Femur (tissue), 1 donor: ENCODE measurements at regions not wholly inside any gene's neighbourhood (a gene's known extent, or its start where the extent isn't known, plus 50 kb on each side); places are given as distances from the start of the nearest gene placed in this dataset.

Experiments
- DNase-seq: peaks from one replicate; pipeline ENCODE4 v3.0.0-alpha.2; 2017

DNA sequence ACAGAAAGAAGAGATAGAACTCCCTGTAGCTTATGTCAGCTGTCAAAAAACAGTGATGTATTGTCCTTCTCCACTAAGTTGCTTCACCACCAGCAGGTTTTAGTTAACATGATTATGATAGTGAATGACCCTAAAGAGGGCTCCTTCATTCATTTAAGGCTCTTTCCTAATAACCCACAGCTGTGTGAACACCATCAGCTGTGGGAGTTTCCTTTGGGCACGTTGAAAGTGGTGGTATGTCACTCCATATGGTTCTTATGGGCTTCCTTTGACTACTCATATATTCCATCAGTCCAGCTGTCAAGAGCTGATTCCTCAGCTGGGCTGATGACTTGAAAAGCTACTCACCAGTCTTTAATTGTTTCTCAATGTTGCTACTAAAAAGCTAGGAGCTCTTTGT is 210.3 kb downstream of the UBE2E3 start:
- DNase-seq: no peak

DNA sequence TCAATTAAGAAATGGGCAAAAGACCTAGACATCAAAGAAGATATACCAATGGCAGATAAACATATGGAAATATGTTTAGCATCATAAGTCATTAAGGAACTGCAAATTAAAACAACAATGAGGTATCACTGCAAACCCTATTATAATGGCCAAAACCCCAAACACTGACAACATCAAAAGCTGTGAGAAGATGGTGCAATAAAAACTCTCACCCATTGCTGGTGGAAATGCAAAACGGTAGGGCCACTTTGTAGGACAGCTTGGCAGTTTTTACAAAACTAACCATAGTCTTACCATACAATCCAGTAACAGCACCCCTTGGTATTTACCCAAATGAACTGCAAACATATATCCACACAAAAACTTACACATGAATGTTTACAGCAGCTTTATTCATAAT is 213.1 kb downstream of the UBE2E3 start:
- no peak for DNase-seq

DNA sequence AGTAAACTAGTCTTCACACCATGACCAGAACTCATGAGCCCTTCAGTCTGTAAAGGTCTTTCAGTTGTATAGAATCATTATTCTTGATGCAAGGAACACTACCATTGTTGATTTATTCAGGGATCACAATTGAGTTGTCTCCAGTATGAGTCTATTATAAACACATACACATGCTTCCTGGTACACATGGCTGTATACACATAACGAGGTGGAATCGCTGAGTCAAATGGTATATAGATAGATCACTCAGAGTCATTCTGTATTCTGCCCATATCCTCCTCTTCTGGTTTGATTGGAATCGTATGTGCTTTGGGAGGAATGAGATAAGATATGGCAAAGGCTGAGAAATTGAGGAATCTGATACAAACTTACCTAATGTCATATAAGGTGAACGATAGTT is 216.0 kb downstream of the UBE2E3 start:
- DNase-seq: no peak

DNA sequence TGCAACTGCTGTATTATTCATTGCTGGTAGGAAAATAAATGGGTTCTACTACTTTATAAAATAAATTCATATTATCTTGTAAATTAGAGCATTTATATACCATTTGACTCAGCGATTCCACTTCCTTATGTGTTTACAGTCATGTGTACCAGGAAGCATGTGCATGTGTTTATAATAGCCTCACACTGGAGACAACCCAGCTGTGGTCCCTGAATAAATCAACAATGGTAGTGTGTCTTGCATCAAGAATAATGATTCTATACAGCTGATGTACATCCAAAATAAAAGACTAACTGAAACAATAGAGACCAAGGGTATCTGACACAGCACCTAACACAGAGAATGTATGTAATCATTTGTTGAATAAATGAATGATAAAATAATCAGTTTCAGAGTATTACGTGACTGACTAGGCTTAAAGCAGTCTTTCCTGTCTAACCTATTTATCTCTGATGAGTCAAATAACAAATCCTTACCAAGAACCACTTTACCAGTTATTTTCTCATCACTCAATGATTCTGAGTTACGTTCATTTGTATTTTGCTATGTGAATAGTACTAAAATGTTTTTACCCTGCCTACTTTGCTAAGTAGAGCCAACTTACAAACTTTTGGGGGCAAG is 216.8 kb downstream of the UBE2E3 start:
- no peak for DNase-seq

DNA sequence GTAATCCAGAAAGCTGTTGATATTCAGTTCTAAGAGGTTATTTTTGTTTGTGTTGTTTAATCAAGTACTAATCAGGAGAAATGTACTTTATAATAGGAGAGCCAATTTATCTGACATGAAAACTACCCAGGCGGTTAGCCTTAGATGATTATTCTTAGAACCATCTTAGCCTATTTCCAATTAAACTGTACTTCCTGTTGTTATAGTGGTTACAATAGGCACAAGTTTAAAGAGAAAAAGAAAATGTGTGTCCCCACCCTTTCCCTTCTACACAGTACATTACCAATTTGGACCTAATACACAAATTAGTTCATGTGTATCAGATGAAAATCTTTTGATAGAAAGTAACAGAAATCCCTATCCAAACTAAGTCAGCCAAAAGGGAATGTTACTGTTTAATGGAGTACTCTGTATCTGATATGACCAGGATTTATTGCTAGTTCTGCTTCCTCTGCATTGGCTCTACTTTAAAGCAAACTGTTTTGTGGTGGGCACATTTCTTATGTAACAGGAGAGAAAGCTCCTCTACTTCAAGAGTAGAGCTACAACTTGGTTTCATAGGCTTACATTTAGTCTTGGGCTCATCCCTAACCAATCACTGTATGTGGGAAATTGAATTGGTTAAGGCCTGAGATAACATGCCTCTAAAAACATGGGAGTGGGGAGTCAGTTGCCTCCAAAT is 217.9 kb downstream of the UBE2E3 start:
- DNase-seq: no peak

DNA sequence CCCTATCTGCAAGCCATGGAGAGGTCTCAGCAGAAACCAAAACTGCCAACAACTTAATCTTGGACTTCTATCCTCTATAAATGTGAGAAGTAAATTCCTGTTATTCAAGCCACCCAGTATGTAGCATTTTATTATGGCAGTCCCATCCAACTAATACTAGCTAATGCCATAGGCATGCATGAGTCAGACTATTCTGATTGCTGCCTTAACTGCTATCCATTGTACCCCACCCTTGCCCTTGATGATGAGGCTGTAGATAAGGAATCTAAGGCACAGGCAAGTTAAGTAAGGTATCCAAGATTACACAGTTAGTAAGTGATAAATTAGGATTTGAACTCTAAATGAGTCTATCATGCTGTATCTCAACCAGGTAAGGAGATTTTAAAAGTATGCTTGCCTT is 223.0 kb downstream of the UBE2E3 start:
- no peak for DNase-seq

DNA sequence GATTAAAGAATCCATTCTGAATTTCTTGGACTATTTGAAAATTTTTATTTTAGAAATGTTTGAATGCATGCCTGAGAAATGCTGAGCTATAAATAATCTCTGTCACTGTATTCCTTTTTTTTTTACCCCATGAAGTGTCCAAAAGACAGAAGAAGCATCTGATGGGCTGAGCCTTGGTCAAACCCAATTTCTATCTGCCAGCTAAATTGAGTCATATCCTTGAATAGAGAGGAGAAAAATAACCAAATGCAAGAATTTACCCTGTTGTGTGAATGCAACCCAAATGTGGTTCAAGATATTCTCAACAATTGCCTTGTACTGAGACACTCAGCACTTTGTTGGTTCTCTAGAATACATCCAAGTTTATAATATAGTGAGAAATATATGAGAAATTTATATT is 223.5 kb downstream of the UBE2E3 start:
- no peak for DNase-seq

DNA sequence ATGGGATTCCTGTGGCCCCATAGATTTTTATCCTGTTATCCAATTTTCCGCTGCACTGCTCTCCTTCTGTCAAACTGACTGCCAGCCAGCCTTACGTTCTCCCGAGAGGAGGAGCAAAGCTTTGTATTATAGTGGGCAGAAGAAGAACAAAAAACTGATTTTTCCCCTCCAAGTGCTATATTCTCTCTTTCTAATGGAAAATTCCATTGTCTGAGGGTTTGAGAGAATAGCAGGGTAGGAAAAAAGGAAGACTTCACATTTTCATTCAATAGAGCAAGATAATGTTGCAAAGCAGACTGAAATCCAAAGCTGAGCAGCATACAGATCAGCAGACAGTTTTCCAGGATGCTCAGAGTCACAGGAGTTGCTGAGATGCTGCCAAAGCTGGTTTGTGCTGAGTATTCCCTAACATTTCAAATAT is 238.0 kb downstream of the UBE2E3 start:
- no peak for DNase-seq

DNA sequence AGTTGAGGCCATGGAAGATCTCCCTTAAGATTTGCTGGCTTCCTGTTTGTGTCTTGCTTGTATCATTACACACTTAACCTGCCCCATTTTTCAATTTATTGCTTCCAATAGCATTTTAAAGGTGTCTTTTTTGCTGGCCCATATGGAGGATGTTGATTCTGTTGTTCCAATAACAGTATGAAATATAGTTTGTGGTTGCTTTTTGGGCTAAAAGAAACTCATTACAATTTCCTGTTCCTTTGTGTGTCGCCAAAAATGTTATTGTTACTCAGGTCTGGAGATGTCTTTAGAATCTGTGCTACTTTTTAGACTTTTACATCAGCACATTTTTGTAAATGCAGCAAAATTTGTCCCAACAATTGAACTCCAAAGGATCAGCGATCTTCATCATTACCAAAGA is 234.0 kb upstream of the ITGA4 start:
- DNase-seq: no peak

DNA sequence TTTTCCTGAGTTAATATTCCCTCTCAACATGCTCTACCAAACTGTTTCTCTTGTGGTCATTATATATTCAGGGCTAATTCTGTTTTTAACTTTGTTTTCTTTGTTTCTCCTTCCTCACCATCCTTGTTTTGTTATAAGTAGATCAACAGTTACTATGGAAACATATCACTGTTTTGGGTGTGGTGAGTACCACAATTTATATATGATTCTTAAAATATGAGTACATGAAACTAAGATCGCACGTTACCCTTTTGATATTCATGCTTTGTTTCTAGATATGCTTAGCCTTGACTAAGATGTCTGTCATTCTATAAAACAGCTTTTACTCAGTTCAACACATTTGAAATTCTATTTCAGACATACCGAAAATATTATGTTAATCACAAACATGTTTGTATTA is 232.3 kb upstream of the ITGA4 start:
- DNase-seq: no peak

DNA sequence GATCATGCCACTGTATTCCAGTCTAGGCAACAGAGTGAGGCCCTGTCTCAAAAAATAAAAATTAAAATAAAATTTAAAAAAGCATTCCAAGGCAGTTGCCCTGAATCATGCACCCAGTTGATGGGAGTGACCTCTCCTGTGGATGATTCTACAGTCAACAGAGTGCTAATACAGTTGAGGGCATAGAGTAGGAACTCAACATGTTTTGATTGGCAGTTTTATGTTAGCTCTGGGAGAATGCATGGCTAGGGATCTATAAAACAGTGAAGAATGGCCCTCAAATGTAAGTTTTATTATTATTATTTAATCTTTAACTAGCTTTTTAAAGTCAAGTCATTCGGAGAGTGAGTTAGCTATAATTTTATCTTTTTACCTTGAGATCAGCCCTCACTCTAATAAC is 228.5 kb upstream of the ITGA4 start:
- no peak for DNase-seq

DNA sequence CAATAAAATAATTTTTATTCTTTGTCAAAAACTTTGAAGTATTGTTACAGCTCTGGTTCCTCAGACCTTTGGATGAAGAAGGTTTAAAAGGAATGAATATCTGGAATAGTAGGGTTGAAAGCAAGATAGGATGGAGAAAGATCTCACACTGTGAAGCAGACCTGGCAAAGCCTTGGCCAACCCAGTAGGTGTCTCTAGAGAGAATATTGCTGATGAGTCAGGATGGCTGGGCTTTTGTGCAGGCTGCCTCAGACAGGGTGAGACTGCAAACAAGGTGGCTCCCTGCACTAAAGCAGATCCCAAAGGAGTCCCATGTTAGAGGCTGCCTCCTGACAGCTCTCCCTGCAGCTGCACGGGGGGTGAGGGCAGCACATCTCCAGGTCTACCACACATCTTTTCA is 226.0 kb upstream of the ITGA4 start:
- DNase-seq: no peak

DNA sequence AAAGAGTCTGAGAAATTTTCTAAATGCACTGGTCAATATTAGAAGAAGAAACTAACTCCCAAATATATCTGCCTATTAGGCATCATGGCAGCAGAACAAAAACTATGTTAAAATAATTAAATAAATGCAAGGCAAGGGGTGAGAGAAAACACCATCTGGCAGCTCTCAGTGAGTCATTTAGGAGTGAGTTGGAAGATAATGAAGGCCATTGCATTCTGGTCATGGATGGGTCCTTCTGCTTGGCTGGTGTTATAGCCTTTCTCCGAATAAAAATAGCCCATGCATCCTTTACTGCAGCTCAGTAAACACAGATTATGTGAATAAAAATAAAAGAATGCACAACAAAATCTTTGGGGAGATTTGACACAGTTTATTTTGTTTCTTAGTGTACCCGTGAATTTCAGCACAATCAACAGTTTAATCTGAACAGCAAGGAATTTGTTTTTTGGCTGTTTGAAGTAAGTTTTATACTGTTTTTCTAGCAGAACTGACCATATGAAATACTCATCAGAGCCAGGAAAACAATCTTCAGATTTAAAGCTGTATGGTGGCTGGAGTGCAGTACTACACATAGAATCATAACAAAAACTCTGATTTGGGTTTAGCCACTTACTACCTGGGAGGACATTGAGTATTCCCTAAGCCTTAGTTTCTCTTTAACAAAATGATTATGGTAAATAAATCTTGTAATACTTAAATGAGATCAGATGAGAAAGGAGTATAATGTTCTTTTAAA is 225.1 kb upstream of the ITGA4 start:
- DNase-seq: no peak

DNA sequence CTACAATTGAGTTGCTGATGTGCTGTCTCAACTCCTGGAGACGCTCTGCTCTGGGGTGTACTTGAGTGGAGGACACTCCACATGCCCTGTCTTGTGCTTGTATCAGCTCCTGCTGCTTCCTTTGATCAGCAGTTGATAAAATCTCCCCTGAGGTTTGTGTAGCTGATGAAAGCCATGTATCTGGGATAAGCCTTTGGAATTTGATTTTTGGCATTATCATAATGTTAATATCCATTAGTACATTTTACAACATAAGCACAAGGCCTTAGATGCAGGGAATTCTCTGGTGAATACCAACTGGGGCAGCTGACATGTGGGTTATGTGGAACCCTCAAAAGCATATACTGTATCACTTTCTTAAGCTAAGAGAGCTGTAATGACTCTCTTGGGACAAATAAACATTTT is 222.7 kb upstream of the ITGA4 start:
- DNase-seq: no peak

DNA sequence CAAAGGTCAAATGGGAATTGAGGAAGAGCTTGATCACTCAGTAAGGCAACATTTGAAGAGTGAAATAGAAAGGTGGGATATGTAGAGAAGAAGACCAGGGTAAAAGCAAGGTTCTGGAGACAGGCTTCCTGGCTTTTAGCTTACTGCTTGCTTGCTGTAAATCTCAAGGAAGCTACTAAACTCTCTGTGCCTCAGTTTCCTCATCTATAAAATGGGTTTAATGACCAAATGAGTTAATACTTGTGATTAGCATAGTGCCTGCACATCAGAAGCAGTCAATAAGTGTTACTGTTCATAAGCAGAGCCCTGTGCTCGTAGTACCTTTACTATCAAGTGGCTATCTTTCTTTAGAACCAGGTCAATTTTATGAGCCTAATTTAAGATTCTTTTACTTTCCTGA is 222.2 kb upstream of the ITGA4 start:
- DNase-seq: no peak

DNA sequence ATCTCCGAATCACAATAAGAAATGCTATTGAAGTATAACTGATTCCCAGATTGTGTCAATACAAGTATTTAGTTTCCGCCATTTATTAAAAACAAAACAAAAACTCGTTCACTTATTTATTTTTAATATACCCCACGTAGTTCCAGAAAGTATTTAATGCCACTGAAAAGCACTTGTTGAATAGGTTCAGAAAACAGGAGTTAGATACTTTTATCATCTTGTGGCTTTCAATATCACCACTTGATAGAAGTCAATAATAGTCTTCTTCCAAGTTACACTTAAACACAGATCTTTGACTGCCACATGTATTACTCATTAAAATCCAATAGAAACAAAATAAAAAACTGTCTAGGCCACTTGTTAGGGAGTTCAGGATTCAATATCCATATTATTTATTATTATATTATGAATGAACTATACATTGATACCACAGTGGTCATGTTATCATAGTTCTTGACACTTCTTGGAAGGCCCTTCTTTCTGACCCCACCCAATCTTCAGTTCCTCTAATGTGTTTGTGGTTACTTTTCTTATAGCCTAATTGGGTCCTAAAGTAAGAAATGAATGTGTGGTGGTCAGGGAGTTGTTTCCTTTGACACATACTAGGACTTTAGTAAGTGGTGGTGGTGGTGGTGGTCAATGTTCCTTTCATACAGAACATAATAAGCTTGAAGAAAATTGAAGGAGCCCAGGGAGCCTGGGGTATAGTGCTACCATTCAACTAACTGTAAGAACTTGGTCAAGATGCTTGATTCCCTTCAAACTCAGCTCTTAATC is 221.3 kb upstream of the ITGA4 start:
- no peak for DNase-seq

DNA sequence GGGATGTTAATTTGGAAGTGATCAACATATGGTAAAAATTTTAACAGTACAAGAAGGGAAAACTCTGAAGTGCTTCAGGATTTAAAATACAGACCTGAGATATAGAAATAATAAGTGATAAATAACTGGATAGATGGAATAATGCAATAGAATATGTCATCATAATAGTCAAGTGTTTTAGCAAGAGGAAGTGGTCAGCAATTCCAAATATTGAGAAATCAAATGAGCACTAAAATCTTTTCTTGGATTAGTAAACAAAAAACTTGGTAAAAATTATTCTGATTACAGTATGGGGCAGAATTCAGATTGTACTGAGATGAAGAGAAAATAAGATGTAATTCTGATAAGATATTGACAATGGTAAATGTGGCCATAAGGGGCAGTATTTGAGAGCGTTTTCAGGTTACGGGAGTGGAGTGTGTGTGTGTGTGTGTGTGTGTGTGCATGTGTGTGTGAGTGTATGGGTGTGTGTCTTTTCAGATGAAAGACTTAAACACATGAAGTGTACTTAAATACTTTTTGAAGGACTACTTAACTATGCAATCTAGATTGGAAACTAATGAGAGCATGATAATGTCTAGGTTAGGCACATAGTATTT is 217.9 kb upstream of the ITGA4 start:
- no peak for DNase-seq

DNA sequence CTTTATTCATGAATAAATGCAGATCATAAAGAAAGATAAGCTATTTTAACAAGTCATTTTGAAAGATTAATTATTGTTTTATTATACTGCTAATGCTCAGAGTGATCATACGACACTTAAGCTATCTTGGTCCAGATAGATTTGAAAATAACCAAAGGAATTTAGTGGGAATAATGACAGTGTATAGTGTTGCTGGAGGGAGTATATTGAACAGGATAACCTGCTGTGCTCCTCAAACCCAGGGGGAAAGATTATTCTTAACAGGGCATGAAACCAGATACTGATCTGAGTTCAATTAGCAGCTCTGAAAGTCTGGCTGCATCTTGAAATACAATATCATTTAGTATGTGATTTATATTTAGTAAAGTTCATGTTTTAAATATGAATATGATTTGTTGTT is 216.3 kb upstream of the ITGA4 start:
- no peak for DNase-seq

DNA sequence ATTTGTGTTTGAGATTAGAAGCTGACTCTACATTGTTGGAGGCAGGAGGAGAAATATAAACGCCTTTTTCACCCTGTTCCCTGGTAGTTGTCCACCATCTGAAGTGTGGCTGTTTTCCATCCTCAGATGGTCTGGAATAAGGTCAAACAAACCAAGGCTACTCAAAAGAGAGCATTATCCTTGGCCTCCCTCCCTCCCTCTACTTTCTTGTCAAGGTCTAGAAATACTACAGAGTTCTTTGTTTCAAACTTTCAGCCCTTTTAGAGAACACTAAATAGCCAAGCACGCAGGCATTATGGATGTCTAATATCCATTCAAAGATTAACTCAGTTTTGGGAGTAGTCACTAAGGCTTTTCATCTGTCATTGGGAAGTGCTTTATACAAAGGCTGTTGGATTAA is 215.8 kb upstream of the ITGA4 start:
- DNase-seq: no peak

DNA sequence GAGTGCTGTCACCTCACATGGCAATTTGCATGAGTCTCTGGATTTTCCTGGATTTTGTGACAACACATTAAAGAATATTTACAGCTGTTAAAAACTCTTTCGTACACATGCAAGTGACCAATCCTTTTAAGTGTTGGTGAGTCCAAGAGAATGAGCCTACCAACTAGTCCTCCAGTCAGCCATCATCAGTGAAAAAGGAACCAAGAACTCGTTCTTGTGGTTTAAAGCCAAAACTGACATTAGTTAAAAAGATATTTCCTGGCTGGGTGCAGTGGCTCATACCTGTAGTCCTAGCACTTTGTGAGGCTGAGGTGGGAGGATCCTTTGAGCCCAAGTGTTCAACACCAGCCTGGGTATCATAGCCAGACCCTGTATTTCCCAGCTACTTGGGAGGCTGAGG is 215.4 kb upstream of the ITGA4 start:
- DNase-seq: no peak

DNA sequence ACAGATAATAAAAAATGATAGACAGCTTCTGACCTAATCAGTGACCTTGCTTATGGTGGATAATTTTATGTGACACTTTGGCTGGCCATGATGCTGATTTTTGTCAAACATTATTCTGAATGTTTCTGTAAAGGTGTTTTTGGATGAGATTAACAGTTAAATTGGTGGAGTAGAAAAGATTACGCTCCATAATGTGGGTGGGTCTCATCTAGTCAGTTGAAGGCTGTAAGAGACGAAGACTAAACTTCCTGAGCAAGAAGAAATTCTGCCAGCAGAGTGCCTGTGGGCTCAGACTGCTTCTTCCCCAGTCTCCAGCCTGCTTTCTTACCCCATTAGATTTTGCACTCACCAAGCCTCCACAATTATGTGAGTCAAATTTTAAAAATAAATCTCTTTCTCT is 214.9 kb upstream of the ITGA4 start:
- no peak for DNase-seq

DNA sequence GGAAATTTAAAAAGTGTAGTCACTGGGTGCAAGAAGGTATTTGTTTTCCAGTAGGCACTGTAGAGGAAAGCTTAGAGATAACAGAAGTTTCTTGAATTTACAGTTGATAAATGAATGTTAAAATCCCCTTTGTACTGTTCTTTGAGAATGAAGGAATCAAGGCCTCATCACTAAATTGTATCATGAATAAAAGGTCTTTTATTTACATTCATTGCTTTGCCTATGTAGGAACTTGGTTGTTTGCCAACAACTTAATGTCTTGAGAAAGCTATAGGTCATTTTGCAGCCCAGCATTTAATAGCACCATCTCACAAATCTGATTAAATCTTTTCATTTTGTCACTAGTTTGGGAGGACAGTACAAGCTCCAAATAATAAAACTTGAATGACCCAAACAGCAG is 213.9 kb upstream of the ITGA4 start:
- DNase-seq: no peak

DNA sequence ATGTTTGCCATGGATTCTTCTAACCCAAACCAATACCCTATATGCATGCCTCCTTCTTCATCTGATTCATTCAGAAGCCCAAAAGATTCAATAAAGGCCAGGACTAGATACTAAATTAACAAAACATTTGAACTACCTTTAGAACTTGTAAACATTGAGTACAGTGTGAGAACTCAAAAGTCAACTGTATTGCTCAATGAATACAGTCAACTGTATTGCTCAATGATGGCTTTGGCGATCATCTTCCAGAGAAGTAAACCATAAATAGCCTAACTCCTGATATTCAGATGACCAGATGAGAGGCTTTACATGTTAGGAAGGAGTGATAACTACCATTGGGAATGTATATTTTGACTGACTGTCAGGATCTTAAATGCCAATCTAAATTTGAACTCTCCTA is 206.5 kb upstream of the ITGA4 start:
- DNase-seq: no peak
